ENCODE measurements at regions not wholly inside any gene's neighbourhood (a gene's known extent, or its start where the extent isn't known, plus 50 kb on each side); places are given as distances from the start of the nearest gene placed in this dataset.

GRCh38 chr10:108819302-108819701, 1104.0 kb downstream of the XPNPEP1 start:
- DNase-seq = no peak

GRCh38 chr10:108817584-108817983, 1105.7 kb downstream of the XPNPEP1 start:
- DNase-seq = no peak

GRCh38 chr10:108817135-108817534, 1106.2 kb downstream of the XPNPEP1 start:
- DNase-seq = no peak

GRCh38 chr10:108812906-108813305, 1110.4 kb downstream of the XPNPEP1 start:
- no peak for DNase-seq

- DNase-seq = no peak
Observed at GRCh38 chr10:108812296-108812695, 1111.0 kb downstream of the XPNPEP1 start.

GRCh38 chr10:108808228-108808627, 1115.1 kb downstream of the XPNPEP1 start:
- DNase-seq = no peak

GRCh38 chr10:108801775-108802517, 1121.4 kb downstream of the XPNPEP1 start:
- DNase-seq = no peak

GRCh38 chr10:108801220-108801619, 1122.1 kb downstream of the XPNPEP1 start:
- no peak for DNase-seq

- DNase-seq = no peak
Observed at GRCh38 chr10:108797573-108797972, 1125.7 kb downstream of the XPNPEP1 start.

GRCh38 chr10:108791794-108792474, 1131.4 kb downstream of the XPNPEP1 start:
- DNase-seq = no peak

- no peak for DNase-seq
Observed at GRCh38 chr10:108791030-108791429, 1132.3 kb downstream of the XPNPEP1 start.

GRCh38 chr10:108789919-108790318, 1133.4 kb downstream of the XPNPEP1 start:
- DNase-seq = no peak

GRCh38 chr10:108789336-108789735, 1134.0 kb downstream of the XPNPEP1 start:
- DNase-seq = no peak

GRCh38 chr10:108788891-108789290, 1134.4 kb downstream of the XPNPEP1 start:
- no peak for DNase-seq

- no peak for DNase-seq
Observed at GRCh38 chr10:108787932-108788331, 1135.4 kb downstream of the XPNPEP1 start.

GRCh38 chr10:108785011-108785410, 1138.3 kb downstream of the XPNPEP1 start:
- DNase-seq = no peak

- DNase-seq = no peak
Observed at GRCh38 chr10:108784534-108784933, 1138.8 kb downstream of the XPNPEP1 start.

- DNase-seq = no peak
Observed at GRCh38 chr10:108783897-108784296, 1139.4 kb downstream of the XPNPEP1 start.

GRCh38 chr10:108782411-108782810, 1140.9 kb downstream of the XPNPEP1 start:
- no peak for DNase-seq

GRCh38 chr10:108779501-108779900, 1143.8 kb downstream of the XPNPEP1 start:
- DNase-seq = no peak

GRCh38 chr10:108775911-108776475, 1147.3 kb downstream of the XPNPEP1 start:
- DNase-seq = no peak

GRCh38 chr10:108771106-108771505, 1152.2 kb downstream of the XPNPEP1 start:
- DNase-seq = no peak

GRCh38 chr10:108765794-108766193, 1157.5 kb downstream of the XPNPEP1 start:
- no peak for DNase-seq

- no peak for DNase-seq
Observed at GRCh38 chr10:108757946-108758345, 1165.4 kb downstream of the XPNPEP1 start.

Measured in NCI-H1930 (cell line).